ENCODE measurements at regions not wholly inside any gene's neighbourhood (a gene's known extent, or its start where the extent isn't known, plus 50 kb on each side); places are given as distances from the start of the nearest gene placed in this dataset.
"Not testable (repeated sequence)": the region's sequence is repeated elsewhere in the genome, so short reads cannot be mapped to it uniquely, and the experiment has no call there.

- H3K4me3 Mint-ChIP-seq, POLR2A ChIA-PET, H3K27ac Mint-ChIP-seq, DNase-seq, H3K4me1 Mint-ChIP-seq, ATAC-seq: not testable (repeated sequence)
- H3K36me3 Mint-ChIP-seq, result peaks cover 0 to 22% (median 0%) of the 10 kb centered on the region in 3 donors
- peaks cover 0 to 24% (median 14%) of the 10 kb centered on the region in 9 donors for H3K9me3 Mint-ChIP-seq
- H3K27me3 Mint-ChIP-seq, result peaks cover 0 to 11% (median 2%) of the 10 kb centered on the region in 5 donors
Measured at GRCh38 chr3:87737817-87738216, 321.0 kb downstream of the CGGBP1 start.

- ATAC-seq, result no peak
- Mint-ChIP-seq H3K27ac (no peak overlapping the region), H3K4me3 (no peak overlapping the region), H3K9me3 (peaks cover 0 to 2% (median 0%) of the 10 kb centered on the region in 9 donors), H3K4me1 (no peaks in the 10 kb centered on the region), H3K36me3 (no peaks in the 10 kb centered on the region), H3K27me3 (peaks cover 0 to 3% (median 0%) of the 10 kb centered on the region in 5 donors)
- POLR2A ChIA-PET, result no interaction called here
- DNase-seq, result no peak
Measured at GRCh38 chr3:87733671-87734367, 325.0 kb downstream of the CGGBP1 start.

GRCh38 chr3:87732294-87732693 lies 326.5 kb downstream of the CGGBP1 start:
- no peaks in the 10 kb centered on the region for H3K36me3 Mint-ChIP-seq
- H3K9me3 Mint-ChIP-seq, result no peaks in the 10 kb centered on the region
- ATAC-seq, result no peak
- peaks cover 0 to 3% (median 0%) of the 10 kb centered on the region in 5 donors for H3K27me3 Mint-ChIP-seq
- H3K27ac Mint-ChIP-seq, result no peak overlapping the region
- no peaks in the 10 kb centered on the region for H3K4me1 Mint-ChIP-seq
- no peak for DNase-seq
- no peak overlapping the region for H3K4me3 Mint-ChIP-seq
- POLR2A ChIA-PET, result no interaction called here

DNA sequence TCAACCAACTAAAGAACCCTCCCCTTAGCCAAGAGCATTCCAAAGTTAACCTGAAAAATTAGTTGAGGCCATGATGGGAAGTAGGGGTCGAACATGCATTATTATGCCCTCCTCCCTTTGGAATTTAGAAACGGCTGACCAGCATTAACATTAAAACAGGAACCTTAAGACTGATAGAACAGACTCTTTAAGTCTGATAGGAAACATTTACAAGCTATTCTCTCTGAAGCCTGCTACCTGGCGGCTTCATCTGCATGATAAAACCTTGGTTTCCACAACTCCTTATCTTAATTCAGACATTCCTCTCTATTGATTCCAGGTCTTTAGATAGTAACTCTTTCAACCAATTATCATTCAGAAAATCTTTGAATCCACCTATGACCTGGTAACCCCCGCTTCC lies 331.0 kb downstream of the CGGBP1 start:
- Mint-ChIP-seq H3K27ac (no peak overlapping the region), H3K36me3 (peaks cover 0 to 5% (median 0%) of the 10 kb centered on the region in 3 donors), H3K4me3 (no peak overlapping the region), H3K4me1 (no peaks in the 10 kb centered on the region), H3K27me3 (peaks cover 0 to 5% (median 0%) of the 10 kb centered on the region in 5 donors), H3K9me3 (peaks cover under 1 to 20% (median 12%) of the 10 kb centered on the region in 9 donors)
- POLR2A ChIA-PET, result no interaction called here
- DNase-seq (no peak), ATAC-seq (no peak)

GRCh38 chr3:87719060-87719459 lies 339.7 kb downstream of the CGGBP1 start:
- ATAC-seq, result no peak

GRCh38 chr3:87710511-87710910 lies 348.3 kb downstream of the CGGBP1 start:
- Mint-ChIP-seq H3K36me3 (no peaks in the 10 kb centered on the region), H3K4me1 (no peaks in the 10 kb centered on the region), H3K9me3 (peaks cover 0 to 9% (median 2%) of the 10 kb centered on the region in 9 donors), H3K27me3 (peaks cover 0 to 7% (median 1%) of the 10 kb centered on the region in 5 donors), H3K27ac (no peak overlapping the region), H3K4me3 (no peak overlapping the region)
- POLR2A ChIA-PET, result no interaction called here
- DNase-seq (no peak), ATAC-seq (no peak)

More at GRCh38 chr3:87719060-87719459, 339.7 kb downstream of the CGGBP1 start:
- H3K36me3 Mint-ChIP-seq, result no peaks in the 10 kb centered on the region
- H3K27ac Mint-ChIP-seq, result no peak overlapping the region
- no peaks in the 10 kb centered on the region for H3K27me3 Mint-ChIP-seq
- no peak overlapping the region for H3K4me3 Mint-ChIP-seq
- H3K4me1 Mint-ChIP-seq, result no peaks in the 10 kb centered on the region
- no peak for DNase-seq
- peaks cover 0 to 16% (median 0%) of the 10 kb centered on the region in 9 donors for H3K9me3 Mint-ChIP-seq
- POLR2A ChIA-PET, result no interaction called here

GRCh38 chr3:87710028-87710427 lies 348.8 kb downstream of the CGGBP1 start:
- DNase-seq (no peak), ATAC-seq (no peak)
- peaks cover 0 to 9% (median 2%) of the 10 kb centered on the region in 9 donors for H3K9me3 Mint-ChIP-seq

DNA sequence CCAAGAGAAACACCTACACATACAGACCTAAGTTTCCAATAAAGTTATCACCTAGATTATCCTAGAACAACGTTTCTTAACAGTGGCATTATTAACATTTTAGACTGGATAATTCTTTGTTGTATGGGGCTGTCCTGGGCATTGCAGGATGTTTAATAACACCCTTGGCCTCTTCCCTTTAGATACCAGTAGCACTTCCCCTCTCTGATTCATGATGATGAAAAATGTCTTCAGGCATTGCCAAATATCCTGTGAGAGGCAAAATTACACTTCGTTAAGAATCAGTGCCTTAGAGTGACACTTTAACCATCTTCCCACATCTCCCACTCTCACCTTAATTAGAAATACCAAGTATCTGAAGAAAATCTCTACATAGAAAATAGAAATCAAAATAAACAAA lies 352.6 kb downstream of the CGGBP1 start:
- H3K27me3 Mint-ChIP-seq, result peaks cover 0 to 1% (median 0%) of the 10 kb centered on the region in 5 donors
- no peaks in the 10 kb centered on the region for H3K36me3 Mint-ChIP-seq
- ATAC-seq, result no peak
- DNase-seq, result no peak
- H3K9me3 Mint-ChIP-seq, result peaks cover 0 to 9% (median 2%) of the 10 kb centered on the region in 9 donors
- H3K4me1 Mint-ChIP-seq, result no peaks in the 10 kb centered on the region
- no peak overlapping the region for H3K27ac Mint-ChIP-seq
- POLR2A ChIA-PET, result no interaction called here
- no peak overlapping the region for H3K4me3 Mint-ChIP-seq

More at GRCh38 chr3:87710028-87710427, 348.8 kb downstream of the CGGBP1 start:
- Mint-ChIP-seq H3K36me3 (no peaks in the 10 kb centered on the region), H3K27ac (no peak overlapping the region), H3K27me3 (peaks cover 0 to 7% (median 1%) of the 10 kb centered on the region in 5 donors), H3K4me1 (no peaks in the 10 kb centered on the region), H3K4me3 (no peak overlapping the region)
- POLR2A ChIA-PET, result no interaction called here

- H3K36me3 Mint-ChIP-seq, result no peaks in the 10 kb centered on the region
- peaks cover 0 to 9% (median 0%) of the 10 kb centered on the region in 9 donors for H3K9me3 Mint-ChIP-seq
- POLR2A ChIA-PET, result no interaction called here
- H3K27me3 Mint-ChIP-seq, result no peaks in the 10 kb centered on the region
- no peak for DNase-seq
- no peak overlapping the region for H3K4me3 Mint-ChIP-seq
- H3K4me1 Mint-ChIP-seq, result no peaks in the 10 kb centered on the region
- ATAC-seq, result no peak
- H3K27ac Mint-ChIP-seq, result no peak overlapping the region
Measured at GRCh38 chr3:87702600-87702999, 356.2 kb downstream of the CGGBP1 start.

DNA sequence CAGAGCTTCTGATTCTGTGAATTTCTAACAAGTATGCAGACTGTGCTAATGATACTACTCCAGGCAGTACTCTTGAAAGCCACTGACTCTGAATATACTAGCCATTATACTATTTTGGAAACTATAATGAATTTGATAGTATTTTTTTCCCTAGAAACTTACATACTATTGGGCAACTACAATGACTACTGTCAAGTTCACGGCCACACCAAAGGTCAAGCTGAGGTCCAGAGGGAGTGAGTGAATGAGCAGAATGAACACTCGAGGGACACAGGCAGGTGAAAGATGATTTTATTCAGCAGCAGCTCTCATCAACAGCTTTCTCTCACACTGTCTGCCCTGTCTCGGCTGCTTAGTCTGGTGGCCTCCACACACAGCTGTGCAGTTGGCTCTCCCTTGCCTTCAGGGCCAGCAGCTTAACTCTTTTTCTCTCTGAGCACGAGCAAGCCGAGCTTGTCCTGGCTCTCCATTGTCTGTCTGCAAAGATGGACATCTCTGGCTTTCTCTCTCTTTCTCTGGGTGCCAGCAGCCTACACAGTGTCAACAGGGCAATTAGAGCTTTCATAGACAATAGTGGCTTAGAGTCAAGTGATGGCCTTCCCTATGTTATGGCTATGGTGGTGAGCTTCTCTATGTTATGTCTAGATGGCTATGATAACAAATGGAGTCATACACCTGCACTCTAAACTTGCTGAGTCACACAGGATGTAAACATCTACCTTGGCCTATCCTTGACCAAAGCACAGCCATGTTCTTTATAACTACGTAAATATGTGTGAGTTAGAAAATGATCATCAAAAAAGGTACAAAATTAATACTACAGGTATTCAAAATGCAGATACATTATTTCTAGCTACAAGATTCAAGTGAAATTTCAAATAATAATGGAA lies 362.4 kb downstream of the CGGBP1 start:
- no peak for ATAC-seq
- Mint-ChIP-seq H3K27ac (no peak overlapping the region), H3K4me1 (no peaks in the 10 kb centered on the region), H3K36me3 (no peaks in the 10 kb centered on the region), H3K4me3 (no peak overlapping the region), H3K9me3 (no peaks in the 10 kb centered on the region), H3K27me3 (peaks cover 0 to 4% (median 0%) of the 10 kb centered on the region in 5 donors)
- no peak for DNase-seq
- POLR2A ChIA-PET, result no interaction called here

- H3K4me3 Mint-ChIP-seq, result no peak overlapping the region
- peaks cover 0 to 5% (median 0%) of the 10 kb centered on the region in 9 donors for H3K9me3 Mint-ChIP-seq
- no peak overlapping the region for H3K27ac Mint-ChIP-seq
- ATAC-seq (no peak), DNase-seq (no peak)
- H3K4me1 Mint-ChIP-seq, result no peaks in the 10 kb centered on the region
- H3K36me3 Mint-ChIP-seq, result no peaks in the 10 kb centered on the region
- POLR2A ChIA-PET, result no interaction called here
- H3K27me3 Mint-ChIP-seq, result peaks cover 0 to 4% (median 0%) of the 10 kb centered on the region in 5 donors
Measured at GRCh38 chr3:87694678-87695077, 364.1 kb downstream of the CGGBP1 start.

DNA sequence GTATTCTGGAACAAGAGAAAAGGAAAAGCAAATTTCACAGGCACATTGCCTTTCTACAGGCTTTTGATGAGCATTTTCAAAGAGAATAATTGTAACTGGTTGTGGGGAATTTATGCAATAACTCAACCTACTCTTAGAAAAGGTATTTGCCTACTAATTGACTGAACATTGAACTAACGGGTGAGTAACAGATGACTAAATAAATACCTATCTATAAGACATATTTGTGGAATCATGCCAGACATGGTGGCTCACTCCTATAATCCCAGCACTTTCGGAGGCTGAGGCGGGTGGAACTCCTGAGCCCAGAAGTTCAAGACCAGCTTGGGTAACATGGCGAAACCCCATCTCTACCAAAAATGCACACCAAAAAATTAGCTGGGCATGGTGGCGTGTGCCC lies 367.7 kb downstream of the CGGBP1 start:
- Mint-ChIP-seq H3K27ac (no peak overlapping the region), H3K9me3 (peaks cover 0 to 8% (median 0%) of the 10 kb centered on the region in 9 donors)
- ATAC-seq, result no peak

DNA sequence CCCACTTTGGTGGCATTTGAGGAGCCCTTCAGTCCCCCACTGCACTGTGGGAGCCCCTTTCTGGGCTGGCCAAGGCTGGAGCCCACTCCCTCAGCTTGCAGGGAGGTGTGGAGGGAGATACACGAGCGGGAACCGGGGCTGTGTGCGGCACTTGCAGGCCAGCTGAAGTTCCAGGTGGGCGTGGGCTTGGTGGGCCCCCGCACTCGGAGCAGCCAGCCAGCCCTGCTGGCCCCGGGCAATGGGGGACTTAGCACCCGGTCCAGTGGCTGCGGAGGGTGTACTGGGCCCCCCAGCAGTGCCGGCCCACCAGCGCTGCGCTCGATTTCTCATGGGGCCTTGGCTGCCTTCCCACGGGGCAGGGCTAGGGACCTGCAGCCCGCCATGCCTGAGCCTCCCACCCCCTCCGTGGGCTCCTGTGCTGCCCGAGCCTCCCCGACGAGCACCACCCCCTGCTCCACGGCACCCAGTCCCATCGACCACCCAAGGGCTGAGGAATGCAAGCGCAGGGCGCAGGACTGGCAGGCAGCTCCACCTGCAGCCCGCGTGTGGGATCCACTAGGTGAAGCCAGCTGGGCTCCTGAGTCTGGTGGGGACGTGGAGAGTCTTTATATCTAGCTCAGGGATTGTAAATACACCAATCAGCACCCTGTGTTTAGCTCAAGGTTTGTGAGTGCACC lies 379.7 kb downstream of the CGGBP1 start:
- POLR2A ChIA-PET, DNase-seq, H3K36me3 Mint-ChIP-seq: not testable (repeated sequence)

More for the DNA sequence above, 367.7 kb downstream of the CGGBP1 start:
- H3K27me3 Mint-ChIP-seq, result no peaks in the 10 kb centered on the region
- POLR2A ChIA-PET, result no interaction called here
- H3K4me3 Mint-ChIP-seq, result no peak overlapping the region
- DNase-seq, result no peak
- H3K4me1 Mint-ChIP-seq, result no peaks in the 10 kb centered on the region
- H3K36me3 Mint-ChIP-seq, result no peaks in the 10 kb centered on the region

More for the DNA sequence above, 379.7 kb downstream of the CGGBP1 start:
- H3K9me3 Mint-ChIP-seq, ATAC-seq, H3K27me3 Mint-ChIP-seq, H3K4me3 Mint-ChIP-seq, H3K4me1 Mint-ChIP-seq, H3K27ac Mint-ChIP-seq: not testable (repeated sequence)

Data from naive thymus-derived CD8-positive, alpha-beta T cell (primary cell).